ENCODE measurements at regions not wholly inside any gene's neighbourhood (a gene's known extent, or its start where the extent isn't known, plus 50 kb on each side); places are given as distances from the start of the nearest gene placed in this dataset.

- TF ChIP-seq, protein P1, sequence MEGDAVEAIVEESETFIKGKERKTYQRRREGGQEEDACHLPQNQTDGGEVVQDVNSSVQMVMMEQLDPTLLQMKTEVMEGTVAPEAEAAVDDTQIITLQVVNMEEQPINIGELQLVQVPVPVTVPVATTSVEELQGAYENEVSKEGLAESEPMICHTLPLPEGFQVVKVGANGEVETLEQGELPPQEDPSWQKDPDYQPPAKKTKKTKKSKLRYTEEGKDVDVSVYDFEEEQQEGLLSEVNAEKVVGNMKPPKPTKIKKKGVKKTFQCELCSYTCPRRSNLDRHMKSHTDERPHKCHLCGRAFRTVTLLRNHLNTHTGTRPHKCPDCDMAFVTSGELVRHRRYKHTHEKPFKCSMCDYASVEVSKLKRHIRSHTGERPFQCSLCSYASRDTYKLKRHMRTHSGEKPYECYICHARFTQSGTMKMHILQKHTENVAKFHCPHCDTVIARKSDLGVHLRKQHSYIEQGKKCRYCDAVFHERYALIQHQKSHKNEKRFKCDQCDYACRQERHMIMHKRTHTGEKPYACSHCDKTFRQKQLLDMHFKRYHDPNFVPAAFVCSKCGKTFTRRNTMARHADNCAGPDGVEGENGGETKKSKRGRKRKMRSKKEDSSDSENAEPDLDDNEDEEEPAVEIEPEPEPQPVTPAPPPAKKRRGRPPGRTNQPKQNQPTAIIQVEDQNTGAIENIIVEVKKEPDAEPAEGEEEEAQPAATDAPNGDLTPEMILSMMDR (IDR thresholded peaks at IDR 0.05; ENCODE audit: borderline replicate concordance, insufficient read depth, low read depth, low read length): no peak
- H3K4me3 ChIP-seq (ENCODE audit: low read depth, low read length): no peak overlapping the region
Observed at GRCh38 chr5:158099571-158100105, 240.7 kb upstream of the CLINT1 start.

DNA sequence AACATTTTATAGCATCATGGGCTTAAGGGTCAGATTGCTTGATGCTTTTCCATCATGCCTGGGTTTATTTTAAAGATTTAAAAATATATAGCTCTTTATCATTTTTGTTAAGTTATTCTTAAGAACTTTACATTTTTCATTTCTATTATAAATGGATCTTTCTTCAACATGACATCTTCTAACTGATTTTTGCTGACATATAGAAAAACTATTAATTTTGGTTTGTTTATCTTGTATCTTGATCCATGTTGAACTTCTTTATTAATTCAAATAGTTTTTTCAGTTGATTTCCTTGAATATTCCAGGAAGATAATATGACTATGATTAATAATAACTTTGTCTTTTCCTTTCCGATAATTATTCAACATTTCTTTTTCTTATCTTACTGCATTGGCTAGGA is 237.9 kb upstream of the CLINT1 start:
- TF ChIP-seq, protein P1 (IDR thresholded peaks at IDR 0.05; ENCODE audit: borderline replicate concordance, insufficient read depth, low read depth, low read length): no peak
- H3K4me3 ChIP-seq (ENCODE audit: low read depth, low read length): no peak overlapping the region

DNA sequence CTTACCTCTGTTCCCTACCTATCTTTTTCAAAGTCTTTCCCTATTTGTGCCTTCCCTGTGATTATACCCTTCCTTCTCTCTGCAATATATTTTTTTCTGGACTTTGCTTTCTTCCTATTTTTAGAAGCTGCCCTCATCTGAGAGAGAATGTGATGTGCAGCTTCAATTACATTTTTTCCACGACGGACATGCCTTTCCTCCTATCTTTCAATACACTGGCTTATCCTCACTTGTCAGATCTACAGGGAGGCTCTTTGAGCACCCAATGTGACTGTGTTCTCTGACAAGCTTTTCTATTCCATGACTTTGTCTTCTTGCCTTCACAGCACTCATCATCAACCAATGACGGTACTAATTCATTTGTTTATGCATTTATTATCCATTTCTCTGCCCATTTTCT is 227.9 kb upstream of the CLINT1 start:
- TF ChIP-seq, protein P1 (IDR thresholded peaks at IDR 0.05; ENCODE audit: borderline replicate concordance, insufficient read depth, low read depth, low read length): no peak
- H3K4me3 ChIP-seq (ENCODE audit: low read depth, low read length): no peak overlapping the region

GRCh38 chr5:158084292-158084691 is 225.3 kb upstream of the CLINT1 start:
- no peak overlapping the region for H3K4me3 ChIP-seq (ENCODE audit: low read depth, low read length)
- TF ChIP-seq, protein P1 (IDR thresholded peaks at IDR 0.05; ENCODE audit: borderline replicate concordance, insufficient read depth, low read depth, low read length): no peak

DNA sequence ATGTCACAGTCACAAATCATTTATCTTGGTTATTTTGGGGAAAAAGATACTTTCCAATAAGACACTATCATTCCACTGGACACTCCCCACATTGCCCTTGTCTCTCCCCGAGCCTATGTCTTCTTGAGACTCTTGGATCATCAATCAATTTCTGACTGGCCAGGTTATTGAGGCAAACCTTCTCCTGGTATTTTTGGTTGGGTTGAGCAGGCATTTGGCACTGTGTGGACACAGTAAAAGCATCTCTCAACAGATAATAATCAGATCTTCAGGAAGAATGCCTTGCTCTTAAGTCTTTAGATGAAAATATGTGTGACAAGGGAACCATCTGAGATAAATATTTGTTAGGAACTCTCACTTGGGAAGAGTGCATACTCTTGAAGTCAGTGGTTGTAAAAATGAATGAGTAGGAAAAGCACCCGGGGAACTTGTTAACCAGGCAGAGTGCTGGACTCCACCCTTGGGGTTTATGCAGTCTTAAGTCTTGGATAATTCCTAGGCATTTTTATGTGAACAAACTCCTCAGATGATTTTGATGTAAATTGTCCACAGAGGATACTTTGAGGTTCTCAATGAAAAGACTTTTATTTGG is 223.8 kb upstream of the CLINT1 start:
- H3K4me3 ChIP-seq (ENCODE audit: low read depth, low read length): no peak overlapping the region
- TF ChIP-seq, protein P1 (IDR thresholded peaks at IDR 0.05; ENCODE audit: borderline replicate concordance, insufficient read depth, low read depth, low read length): no peak

DNA sequence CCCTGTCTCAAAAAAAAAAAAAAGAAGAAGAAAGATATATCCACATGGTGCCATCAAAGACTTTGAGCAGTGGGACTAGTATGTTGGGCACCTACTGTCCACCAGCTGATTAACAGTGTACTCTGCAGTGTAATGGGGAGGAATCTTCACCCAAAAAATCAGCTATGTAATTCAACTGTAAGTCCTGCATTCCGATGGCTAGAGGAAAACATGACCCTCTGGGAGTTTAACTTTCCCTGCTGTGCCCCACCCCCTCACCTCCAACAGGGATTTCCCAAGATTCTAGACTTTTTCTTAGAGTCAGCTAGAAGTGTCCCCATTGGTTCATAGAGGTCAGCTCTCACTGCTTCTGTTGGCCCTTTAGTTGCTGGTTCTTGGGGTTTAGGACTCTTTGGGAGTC is 221.2 kb upstream of the CLINT1 start:
- TF ChIP-seq, protein P1 (IDR thresholded peaks at IDR 0.05; ENCODE audit: borderline replicate concordance, insufficient read depth, low read depth, low read length): no peak
- H3K4me3 ChIP-seq (ENCODE audit: low read depth, low read length): no peak overlapping the region

DNA sequence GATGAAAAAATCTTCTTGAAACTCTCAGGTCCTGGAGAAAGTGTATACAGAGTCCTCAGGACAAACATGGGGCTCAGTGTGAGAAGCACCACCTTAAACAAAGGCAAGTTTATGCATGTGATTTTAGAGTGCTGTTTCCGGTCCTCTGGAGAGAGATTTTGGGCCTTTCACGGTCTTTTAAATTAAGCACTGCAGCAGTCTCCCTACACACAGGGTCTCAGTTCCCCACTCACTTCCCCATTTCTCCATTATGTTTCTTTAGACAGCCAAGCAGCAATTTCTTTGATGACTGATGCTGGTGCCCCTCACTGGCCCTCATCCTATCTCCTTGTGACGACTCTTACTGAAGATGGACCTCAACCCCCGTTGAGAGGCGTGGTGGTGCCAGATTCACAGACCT is 220.2 kb upstream of the CLINT1 start:
- TF ChIP-seq, protein P1 (IDR thresholded peaks at IDR 0.05; ENCODE audit: borderline replicate concordance, insufficient read depth, low read depth, low read length): no peak
- H3K4me3 ChIP-seq (ENCODE audit: low read depth, low read length): no peak overlapping the region
